HepG2 (cell line): ENCODE measurements at regions not wholly inside any gene's neighbourhood (a gene's known extent, or its start where the extent isn't known, plus 50 kb on each side); places are given as distances from the start of the nearest gene placed in this dataset.

Experiments used
- ATAC-seq: fragments of 200-7000 bp; cut with Tn5 transposase; 3 replicates; pipeline ENCODE4 v1.9.1; 2020; ENCODE audit warnings: mild to moderate bottlenecking, moderate library complexity
- BruUV-seq: library from RNA; stranded (reverse); fragments of 400-500 nt; replicated peaks from 2 replicates; lab custom pipeline; 2021; lab: Mats Ljungman, UMichigan
- CTCF ChIA-PET: fragments of 300-600 bp; formaldehyde crosslinking; extraction: SDS; loops from one replicate; lab custom pipeline; 2021; ENCODE audit warnings: low total read pairs, inconsistent platforms, low intra/inter-chr PET ratio; lab: Yijun Ruan, JAX
- POLR2A ChIA-PET: fragments of 350-600 bp; sonication (Branson Sonifier 250); formaldehyde crosslinking; loops from one replicate; lab custom pipeline; 2020; ENCODE audit warnings: antibody characterized with exemption, inconsistent platforms; lab: Yijun Ruan, JAX
- DNase-seq: peaks from one replicate; pipeline ENCODE4 v3.0.0-alpha.2; 2015; ENCODE audit warnings: low spot score
- FAIRE-seq: peaks from 3 replicates; lab custom pipeline; 2011; peaks lifted over from hg19 to GRCh38; lab: Jason Lieb, UNC
- H2AFZ ChIP-seq: one replicate; pipeline ENCODE4 v1.6.1; 2011; ENCODE audit warnings: low read length, inconsistent platforms
- H3K27ac ChIP-seq: fragments of 300-600 bp; 3 replicates; pipeline ENCODE4 v1.8.0; 2011; ENCODE audit warnings: mixed run types, mild to moderate bottlenecking, mixed read lengths, low read length, inconsistent platforms; ENCODE audit not compliant: insufficient read depth; ENCODE audit errors: extremely low read length
- H3K27me3 ChIP-seq, 2 experiments: fragments of 200-600 bp in 1 of 2; 2 replicates in 1 of 2; 3 replicates in 1 of 2; pipeline versions ENCODE4 v1.6.0 to v1.8.0; 2011; ENCODE audit warnings: low read length in 2 of 2, mild to moderate bottlenecking in 2 of 2, moderate library complexity in 2 of 2, inconsistent platforms in 1 of 2; ENCODE audit not compliant: insufficient read depth in 2 of 2, control insufficient read depth in 1 of 2
- H3K36me3 ChIP-seq, 2 experiments: fragments of 200-600 bp in 1 of 2; replicated peaks in 1 of 2; 2 replicates in 1 of 2; 3 replicates in 1 of 2; pipeline versions ENCODE4 v1.5.1 to v1.8.0; 2011; ENCODE audit warnings: low read length in 2 of 2, inconsistent platforms in 1 of 2; ENCODE audit not compliant: insufficient read depth in 2 of 2, control insufficient read depth in 1 of 2
- H3K4me1 ChIP-seq: 2 replicates; pipeline ENCODE4 v1.5.1; 2012; ENCODE audit warnings: low read length, inconsistent platforms; ENCODE audit not compliant: insufficient read depth
- H3K4me2 ChIP-seq: 2 replicates; pipeline ENCODE4 v1.6.0; 2011; ENCODE audit warnings: low read depth, low read length, inconsistent platforms
- H3K4me3 ChIP-seq, 3 experiments: fragments of 200-600 bp in 1 of 3; sonication (generic), shearing (Covaris generic) in 1 of 3; replicated peaks in 1 of 3; 2 replicates each; pipeline ENCODE4 v1.5.1; 2011 to 2016; ENCODE audit warnings: low read length in 3 of 3, inconsistent platforms in 2 of 3, low read depth in 2 of 3, mild to moderate bottlenecking in 2 of 3, control low read depth in 1 of 3, mixed read lengths in 1 of 3; ENCODE audit not compliant: insufficient read depth in 1 of 3
- H3K79me2 ChIP-seq: one replicate; pipeline ENCODE4 v1.6.1; 2011; ENCODE audit warnings: low read length, inconsistent platforms; ENCODE audit not compliant: insufficient read depth
- H3K9ac ChIP-seq: 2 replicates; pipeline ENCODE4 v1.6.0; 2011; ENCODE audit warnings: mild to moderate bottlenecking, low read depth, low read length, inconsistent platforms; ENCODE audit not compliant: insufficient read depth
- H3K9me3 ChIP-seq: 2 replicates; pipeline ENCODE4 v1.5.1; 2012; ENCODE audit warnings: mild to moderate bottlenecking, low read length
- H4K20me1 ChIP-seq: 2 replicates; pipeline ENCODE4 v1.6.0; 2011; ENCODE audit warnings: inconsistent platforms, mild to moderate bottlenecking, low read length, moderate library complexity; ENCODE audit not compliant: insufficient read depth
- DPF2 ChIP-seq: sonication (generic); formaldehyde crosslinking; IDR thresholded peaks from 2 replicates; pipeline ENCODE4 v1.4.0; 2020; ENCODE audit warnings: mild to moderate bottlenecking, low read depth, missing genetic modification reagents, borderline replicate concordance
- HIVEP1 ChIP-seq: sonication (generic); formaldehyde crosslinking; IDR thresholded peaks from 2 replicates; pipeline ENCODE4 v1.4.0; 2020; ENCODE audit warnings: mild to moderate bottlenecking, missing genetic modification reagents
- MATR3 ChIP-seq: sonication (generic); formaldehyde crosslinking; IDR thresholded peaks from 2 replicates; pipeline ENCODE4 v1.4.0; 2020; ENCODE audit warnings: missing genetic modification reagents
- SATB2 ChIP-seq: sonication (generic); formaldehyde crosslinking; IDR thresholded peaks from 2 replicates; pipeline ENCODE4 v1.5.0; 2020; ENCODE audit warnings: missing genetic modification reagents
- THYN1 ChIP-seq: sonication (generic); formaldehyde crosslinking; IDR thresholded peaks from 2 replicates; pipeline ENCODE4 v1.8.1; 2023; ENCODE audit warnings: low read depth, mild to moderate bottlenecking, moderate library complexity, missing genetic modification reagents, borderline replicate concordance
- U2AF1 ChIP-seq: fragments of 200-400 bp; formaldehyde crosslinking; optimal IDR thresholded peaks from 2 replicates; pipeline ENCODE3; 2017; ENCODE audit warnings: mild to moderate bottlenecking, low read depth, low read length
- ZNF569 ChIP-seq: sonication (generic); formaldehyde crosslinking; IDR thresholded peaks from 2 replicates; pipeline ENCODE4 v1.5.0; 2020; ENCODE audit warnings: mild to moderate bottlenecking, missing genetic modification reagents, moderate library complexity, borderline replicate concordance
- WGBS: methylation state at CpG from one replicate; pipeline ENCODE4 v1.1.6; 2017; ENCODE audit warnings: low lambda C conversion rate; 5-methylcytosine and 5-hydroxymethylcytosine counted together
- in situ Hi-C: cut with HindIII; loops from 2 replicates; pipeline ENCODE4 v1.10.0; 2017; ENCODE audit warnings: low pct_unique_long_range_greater_than_20kb; ENCODE audit not compliant: extremely low pct_ligation_motif_present
- intact Hi-C: fragments of 100-400 bp; cut with micrococcal nuclease; formaldehyde crosslinking; loops from one replicate; pipeline ENCODE4 v1.10.0; 2022; ENCODE audit not compliant: unreplicated experiment
- TF ChIP-seq, protein P1 (sequence below): sonication (generic); formaldehyde crosslinking; conservative IDR thresholded peaks from 2 replicates; pipeline ENCODE4 v1.4.0; 2020; ENCODE audit warnings: missing genetic modification reagents
- TF ChIP-seq, protein P2 (sequence below): IDR thresholded peaks from 2 replicates; pipeline ENCODE4 v1.6.1; 2016; ENCODE audit warnings: low read depth, control low read depth
- TF ChIP-seq, protein P3 (sequence below): sonication (generic); formaldehyde crosslinking; IDR thresholded peaks from 2 replicates; pipeline ENCODE4 v1.4.0; 2020; ENCODE audit warnings: missing genetic modification reagents

DNA sequence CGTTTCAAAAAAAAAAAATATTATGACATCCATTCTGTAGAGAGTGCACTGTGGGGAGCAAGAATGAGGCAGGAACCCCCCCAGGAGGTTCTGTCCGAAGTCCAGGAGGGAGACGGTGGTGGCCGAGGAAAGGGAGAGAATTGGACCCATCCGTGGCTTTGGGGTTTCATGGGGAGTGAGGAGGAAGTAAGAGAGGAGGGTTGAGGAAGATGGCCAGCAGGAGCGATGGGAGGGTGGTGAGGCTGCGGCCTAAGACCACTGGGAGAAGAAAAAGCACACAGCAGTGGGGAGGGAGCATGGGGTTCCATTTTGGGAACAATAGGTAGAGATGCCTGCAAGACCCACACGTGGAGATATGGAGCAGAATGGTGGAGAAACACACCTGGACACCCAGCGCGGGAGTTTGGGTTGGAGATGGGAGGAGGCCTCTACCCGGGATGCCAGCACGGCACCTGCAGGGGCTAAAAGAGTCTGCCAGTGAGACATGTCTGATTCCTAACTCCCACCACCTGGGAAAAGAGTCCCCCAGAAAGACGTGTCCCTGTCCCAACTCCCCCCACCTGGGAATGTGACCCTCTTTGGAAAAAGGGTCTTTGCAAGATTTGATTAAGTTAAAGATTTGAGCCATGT, 72.5 kb upstream of the SHANK2 start:
- Histone ChIP-seq H3K4me3 (no peak overlapping the region), H3K27ac (no peak overlapping the region), H3K9me3 (no peaks in the 10 kb centered on the region), H3K79me2 (no peaks in the 10 kb centered on the region)
- intact Hi-C loops, result no loop called here
- TF ChIP-seq, protein P1, sequence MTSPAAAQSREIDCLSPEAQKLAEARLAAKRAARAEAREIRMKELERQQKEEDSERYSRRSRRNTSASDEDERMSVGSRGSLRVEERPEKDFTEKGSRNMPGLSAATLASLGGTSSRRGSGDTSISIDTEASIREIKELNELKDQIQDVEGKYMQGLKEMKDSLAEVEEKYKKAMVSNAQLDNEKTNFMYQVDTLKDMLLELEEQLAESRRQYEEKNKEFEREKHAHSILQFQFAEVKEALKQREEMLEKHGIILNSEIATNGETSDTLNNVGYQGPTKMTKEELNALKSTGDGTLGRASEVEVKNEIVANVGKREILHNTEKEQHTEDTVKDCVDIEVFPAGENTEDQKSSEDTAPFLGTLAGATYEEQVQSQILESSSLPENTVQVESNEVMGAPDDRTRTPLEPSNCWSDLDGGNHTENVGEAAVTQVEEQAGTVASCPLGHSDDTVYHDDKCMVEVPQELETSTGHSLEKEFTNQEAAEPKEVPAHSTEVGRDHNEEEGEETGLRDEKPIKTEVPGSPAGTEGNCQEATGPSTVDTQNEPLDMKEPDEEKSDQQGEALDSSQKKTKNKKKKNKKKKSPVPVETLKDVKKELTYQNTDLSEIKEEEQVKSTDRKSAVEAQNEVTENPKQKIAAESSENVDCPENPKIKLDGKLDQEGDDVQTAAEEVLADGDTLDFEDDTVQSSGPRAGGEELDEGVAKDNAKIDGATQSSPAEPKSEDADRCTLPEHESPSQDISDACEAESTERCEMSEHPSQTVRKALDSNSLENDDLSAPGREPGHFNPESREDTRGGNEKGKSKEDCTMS (CRISPR knock-in tag), result no peak
- TF ChIP-seq DPF2 (no peak), THYN1 (CRISPR knock-in tag) (no peak), ZNF569 (CRISPR knock-in tag) (no peak), U2AF1 (no peak), MATR3 (CRISPR knock-in tag) (no peak), HIVEP1 (no peak), SATB2 (CRISPR knock-in tag) (no peak)
- TF ChIP-seq, protein P2, sequence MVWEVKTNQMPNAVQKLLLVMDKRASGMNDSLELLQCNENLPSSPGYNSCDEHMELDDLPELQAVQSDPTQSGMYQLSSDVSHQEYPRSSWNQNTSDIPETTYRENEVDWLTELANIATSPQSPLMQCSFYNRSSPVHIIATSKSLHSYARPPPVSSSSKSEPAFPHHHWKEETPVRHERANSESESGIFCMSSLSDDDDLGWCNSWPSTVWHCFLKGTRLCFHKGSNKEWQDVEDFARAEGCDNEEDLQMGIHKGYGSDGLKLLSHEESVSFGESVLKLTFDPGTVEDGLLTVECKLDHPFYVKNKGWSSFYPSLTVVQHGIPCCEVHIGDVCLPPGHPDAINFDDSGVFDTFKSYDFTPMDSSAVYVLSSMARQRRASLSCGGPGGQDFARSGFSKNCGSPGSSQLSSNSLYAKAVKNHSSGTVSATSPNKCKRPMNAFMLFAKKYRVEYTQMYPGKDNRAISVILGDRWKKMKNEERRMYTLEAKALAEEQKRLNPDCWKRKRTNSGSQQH (CRISPR knock-in tag), result no peak
- TF ChIP-seq, protein P3, sequence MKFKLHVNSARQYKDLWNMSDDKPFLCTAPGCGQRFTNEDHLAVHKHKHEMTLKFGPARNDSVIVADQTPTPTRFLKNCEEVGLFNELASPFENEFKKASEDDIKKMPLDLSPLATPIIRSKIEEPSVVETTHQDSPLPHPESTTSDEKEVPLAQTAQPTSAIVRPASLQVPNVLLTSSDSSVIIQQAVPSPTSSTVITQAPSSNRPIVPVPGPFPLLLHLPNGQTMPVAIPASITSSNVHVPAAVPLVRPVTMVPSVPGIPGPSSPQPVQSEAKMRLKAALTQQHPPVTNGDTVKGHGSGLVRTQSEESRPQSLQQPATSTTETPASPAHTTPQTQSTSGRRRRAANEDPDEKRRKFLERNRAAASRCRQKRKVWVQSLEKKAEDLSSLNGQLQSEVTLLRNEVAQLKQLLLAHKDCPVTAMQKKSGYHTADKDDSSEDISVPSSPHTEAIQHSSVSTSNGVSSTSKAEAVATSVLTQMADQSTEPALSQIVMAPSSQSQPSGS (CRISPR knock-in tag), result no peak
- TF ChIP-seq, all 625 proteins: peak for 0
- Histone ChIP-seq H3K36me3 (no peaks in the 10 kb centered on the region), H4K20me1 (peaks cover 3% of the 10 kb centered on the region; the same call in 1 of the 2 replicates), H3K27me3 (peaks cover 3 to 62% of the 10 kb centered on the region in 2 experiments; a peak in 4 of 5 replicates), H2AFZ (no peak overlapping the region), H3K4me1 (peaks cover 26% of the 10 kb centered on the region), H3K4me2 (no peak overlapping the region), H3K9ac (no peak overlapping the region)
- no TSS peak for BruUV-seq
- FAIRE-seq (no peak), ATAC-seq (no peak), DNase-seq (no peak)
- ChIA-PET POLR2A (no interaction called here), CTCF (no interaction called here)
- in situ Hi-C loops, result no loop called here
- WGBS, result 50% methylated on average over 12 of the region's 13 CpGs
